ENCODE measurements at regions not wholly inside any gene's neighbourhood (a gene's known extent, or its start where the extent isn't known, plus 50 kb on each side); places are given as distances from the start of the nearest gene placed in this dataset.

DNA sequence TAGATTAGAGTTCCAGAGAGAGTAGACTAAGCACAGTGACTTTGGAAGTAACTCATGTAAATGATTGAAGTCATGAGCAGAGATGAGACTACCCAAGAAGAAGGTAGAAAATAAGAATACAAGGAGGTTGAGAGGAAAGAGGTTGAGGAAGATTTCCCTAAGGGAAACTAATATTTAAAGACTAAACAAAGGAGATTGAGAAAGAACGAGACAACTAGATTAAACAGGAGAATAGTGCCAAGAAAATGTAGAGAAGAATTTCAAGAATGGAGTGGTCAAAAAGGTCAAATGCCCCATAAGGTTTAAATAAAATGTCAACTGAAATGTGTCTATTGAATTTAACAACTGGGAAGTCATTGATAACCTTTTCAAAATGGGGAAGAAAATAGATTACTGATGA is 59.0 kb downstream of the RPS29 start:
- intact Hi-C loops (cut with DNase I) = no loop called here
- no peak for DNase-seq (ENCODE audit: low spot score)

DNA sequence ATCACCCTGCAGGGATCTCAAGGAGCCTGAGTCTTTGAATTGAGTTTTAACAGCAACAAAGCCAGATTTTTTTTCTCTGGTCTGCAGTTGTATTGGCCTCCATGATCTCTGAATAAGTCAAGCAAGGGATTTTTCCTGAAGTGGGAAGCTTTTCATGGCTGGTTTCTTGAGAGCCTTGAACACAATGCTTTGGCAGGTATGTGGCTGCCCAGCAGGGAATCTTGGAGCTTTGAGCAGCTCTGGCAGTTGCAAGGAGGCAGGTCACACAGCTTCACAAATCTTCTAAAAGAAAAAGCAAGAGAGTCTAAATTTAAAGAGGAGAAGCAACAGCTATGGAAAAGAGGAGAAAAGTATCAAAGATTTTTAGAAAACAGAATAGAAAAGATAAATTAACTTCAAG is 60.1 kb downstream of the RPS29 start:
- no peak for DNase-seq (ENCODE audit: low spot score)
- intact Hi-C loops (cut with DNase I) = no loop called here

DNA sequence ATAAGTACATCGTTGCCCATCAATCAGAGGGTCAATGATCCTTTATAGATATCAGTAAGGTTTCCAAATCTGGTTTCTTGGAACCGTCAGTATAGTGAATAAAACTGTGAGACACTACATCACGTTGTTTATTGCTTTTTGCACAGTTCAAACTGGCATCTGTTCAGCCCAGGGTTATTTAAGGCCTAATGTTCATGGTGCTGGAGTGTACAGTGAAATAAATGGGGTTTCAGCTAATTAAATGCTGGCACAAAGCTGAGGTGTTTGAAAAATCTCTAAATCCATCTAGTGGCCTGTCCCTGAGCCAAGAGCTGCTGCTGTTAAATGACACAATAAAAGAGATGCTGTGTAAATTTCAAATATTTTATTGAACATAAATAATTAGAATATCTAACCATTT is 69.9 kb downstream of the RPS29 start:
- no peak for DNase-seq (ENCODE audit: low spot score)
- intact Hi-C loops (cut with DNase I) = no loop called here

DNA sequence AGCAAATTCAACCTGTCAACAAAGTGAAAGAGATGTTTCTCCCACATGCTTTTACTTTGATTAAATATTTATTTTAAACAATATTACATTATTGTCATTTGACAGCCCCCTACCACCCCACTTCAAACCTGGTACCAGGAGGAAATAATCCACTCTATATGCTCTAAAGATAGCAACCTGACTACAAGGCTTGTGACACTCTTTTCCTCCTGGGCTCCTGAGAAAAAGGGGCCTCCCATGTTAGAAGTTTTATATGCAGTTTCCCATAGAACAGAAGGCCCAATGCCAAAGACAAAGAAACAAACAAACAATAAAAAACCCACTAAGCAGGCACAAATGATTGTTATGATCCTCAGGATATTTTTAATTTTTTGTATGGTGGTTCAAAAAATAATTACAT is 73.6 kb downstream of the RPS29 start:
- intact Hi-C loops (cut with DNase I) = no loop called here
- no peak for DNase-seq (ENCODE audit: low spot score)

DNA sequence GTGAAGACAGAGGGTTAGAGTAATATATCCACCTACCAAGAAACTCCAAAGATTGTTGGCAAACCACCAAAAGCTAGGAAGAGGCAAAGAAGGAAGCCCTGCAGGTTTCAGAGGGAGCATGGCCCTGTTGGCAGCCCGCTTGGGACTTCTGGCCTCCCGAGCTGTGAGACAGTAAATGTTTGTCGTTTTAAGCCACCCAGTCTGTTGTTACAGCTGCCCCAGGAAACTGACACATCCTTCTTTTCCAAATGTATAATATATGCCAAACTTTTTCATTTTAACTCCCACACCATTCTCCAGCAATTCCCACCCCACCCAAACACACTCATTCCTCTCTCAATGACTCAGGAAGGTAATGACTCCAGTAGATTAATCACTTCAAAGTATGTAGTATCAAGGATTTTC is 74.0 kb downstream of the RPS29 start:
- no peak for DNase-seq (ENCODE audit: low spot score)
- intact Hi-C loops (cut with DNase I) = no loop called here

DNA sequence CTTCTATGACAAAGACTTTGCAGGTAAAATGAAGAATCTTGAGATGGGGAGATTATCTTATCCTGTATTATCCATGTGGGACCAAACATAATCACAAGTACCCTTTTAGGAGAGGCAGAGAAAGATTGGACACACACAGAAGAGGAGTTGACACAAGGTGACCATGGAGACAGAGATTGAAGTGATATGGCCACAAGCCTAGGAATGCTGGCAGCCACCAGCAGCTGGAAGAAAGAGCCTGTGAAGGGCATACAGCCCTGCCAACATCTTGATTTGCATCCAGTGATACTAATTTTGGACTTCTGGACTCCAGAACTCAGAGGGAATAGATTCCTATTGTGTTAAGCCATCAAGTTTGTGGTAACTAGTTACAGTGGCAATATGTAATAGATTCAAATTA is 78.1 kb downstream of the RPS29 start:
- no peak for DNase-seq (ENCODE audit: low spot score)
- intact Hi-C loops (cut with DNase I) = no loop called here

DNA sequence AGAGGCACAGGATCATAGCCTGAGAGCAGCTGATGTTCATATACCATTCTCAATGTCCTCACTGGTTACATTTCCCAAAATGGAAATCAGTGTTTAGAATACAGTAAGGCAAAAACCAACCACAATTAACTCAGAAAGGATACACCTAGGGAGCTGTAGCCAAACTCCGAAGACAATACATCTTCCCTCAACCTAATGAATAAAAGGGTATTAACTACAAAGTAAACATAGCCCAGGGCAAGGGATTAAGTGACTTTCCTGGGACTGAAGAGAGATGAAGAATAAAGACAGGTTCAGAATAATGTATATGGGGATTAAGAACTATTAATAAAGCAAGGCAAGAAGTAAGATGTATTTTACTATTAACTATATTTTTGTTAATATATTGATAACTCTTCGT is 79.5 kb downstream of the RPS29 start:
- DNase-seq (ENCODE audit: low spot score) = no peak
- intact Hi-C loops (cut with DNase I) = no loop called here

DNA sequence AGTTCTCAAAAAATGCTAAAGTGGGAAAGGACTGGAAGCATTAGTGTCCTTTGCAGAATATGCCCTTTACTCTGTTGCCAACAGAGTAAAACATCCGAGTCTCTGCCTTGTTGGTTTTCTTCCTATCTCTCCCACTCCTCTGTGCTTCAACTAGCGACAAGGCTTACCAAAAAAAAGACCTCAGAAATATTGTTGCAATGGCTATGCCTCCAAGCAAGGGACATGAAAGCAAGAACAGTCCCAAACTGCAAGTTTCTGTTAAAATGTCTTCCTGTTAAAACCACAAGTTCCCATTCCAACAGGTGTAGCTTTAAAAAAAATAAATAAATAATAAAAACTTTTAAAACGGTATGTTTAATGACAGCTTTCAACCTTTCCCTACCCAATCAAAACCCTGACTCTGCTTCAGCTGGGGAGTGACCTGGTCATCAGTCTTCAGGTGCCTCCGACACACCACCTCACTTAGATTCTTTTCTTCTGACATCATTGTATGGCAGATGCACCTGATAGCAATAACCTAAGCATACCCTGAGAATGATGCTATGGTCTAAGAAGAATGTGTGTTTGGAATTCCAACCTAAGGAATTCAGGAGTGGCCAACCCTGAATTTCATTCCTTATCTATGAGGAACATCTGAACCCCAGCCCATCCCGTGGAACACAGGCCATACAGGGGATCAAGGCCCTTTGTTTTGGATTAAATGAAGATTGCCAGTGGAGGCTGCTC is 81.0 kb downstream of the RPS29 start:
- no peak for DNase-seq (ENCODE audit: low spot score)
- intact Hi-C loops (cut with DNase I) = no loop called here

DNA sequence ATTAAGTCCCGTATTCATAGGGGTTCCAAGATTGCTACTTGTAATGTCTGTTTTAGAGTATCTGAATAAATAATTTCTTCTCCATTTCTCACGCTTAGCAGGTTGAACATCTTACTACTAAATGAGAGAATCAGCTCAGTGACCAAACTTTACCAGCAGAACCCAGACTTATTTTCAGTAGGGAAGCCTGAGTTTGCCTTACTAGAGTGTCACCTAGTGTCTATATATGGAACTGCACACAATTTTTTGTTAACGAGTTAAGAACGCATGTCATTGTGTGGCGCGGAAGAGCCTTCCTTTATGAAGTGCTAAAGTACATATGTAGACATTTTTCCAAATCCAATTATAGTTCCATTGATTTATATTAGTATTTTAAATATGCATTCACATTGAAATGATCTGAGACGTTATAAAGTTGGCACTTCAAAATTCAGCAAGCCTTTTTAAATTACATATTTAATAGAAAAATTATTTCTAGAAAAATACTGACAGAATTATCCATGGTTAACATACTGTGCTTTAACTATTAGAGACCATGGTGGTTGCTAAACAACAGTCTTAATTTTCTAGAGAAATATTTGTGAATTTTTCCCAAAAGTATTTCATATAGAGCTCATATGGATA is 88.3 kb downstream of the RPS29 start:
- no peak for DNase-seq (ENCODE audit: low spot score)
- intact Hi-C loops (cut with DNase I) = no loop called here

DNA sequence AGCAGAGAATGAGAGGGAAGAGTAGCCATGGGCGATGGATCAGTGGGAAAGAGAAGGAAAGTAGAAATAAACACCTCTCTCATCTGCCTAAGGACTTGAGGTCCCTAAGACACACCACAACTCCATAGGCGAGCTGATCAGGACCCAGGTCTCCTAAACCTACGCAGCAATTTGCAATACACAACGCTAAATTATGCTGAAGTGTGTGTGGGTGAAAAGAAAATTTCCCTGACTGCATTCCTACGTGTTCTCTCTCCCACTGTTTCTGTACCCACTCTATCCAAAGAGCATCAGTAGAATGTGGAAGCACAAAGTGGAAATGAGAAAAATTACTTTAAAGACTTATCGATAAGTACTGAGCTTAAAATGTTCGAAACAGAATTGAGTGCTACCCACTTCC is 88.9 kb downstream of the RPS29 start:
- DNase-seq (ENCODE audit: low spot score) = no peak
- intact Hi-C loops (cut with DNase I) = no loop called here

DNA sequence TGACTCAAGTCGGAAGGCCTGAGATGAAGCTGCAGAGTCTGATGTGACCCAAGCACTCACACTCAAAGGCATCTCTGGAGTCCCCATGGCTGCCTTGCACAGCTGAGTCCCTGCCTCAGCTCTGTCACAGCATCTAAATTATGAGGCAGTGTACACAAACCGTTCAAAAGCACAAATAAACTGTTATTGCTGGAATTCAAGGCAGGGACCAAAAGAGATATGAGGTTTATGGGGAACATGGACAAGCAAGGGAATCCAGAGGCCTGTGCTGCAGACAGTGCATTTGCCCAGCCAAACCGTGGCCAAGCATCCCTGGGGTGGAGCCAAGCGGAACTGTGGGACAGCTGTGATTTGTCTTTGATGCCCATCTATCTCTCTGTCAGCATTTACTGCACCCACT is 91.3 kb downstream of the RPS29 start:
- intact Hi-C loops (cut with DNase I) = no loop called here
- no peak for DNase-seq (ENCODE audit: low spot score)

DNA sequence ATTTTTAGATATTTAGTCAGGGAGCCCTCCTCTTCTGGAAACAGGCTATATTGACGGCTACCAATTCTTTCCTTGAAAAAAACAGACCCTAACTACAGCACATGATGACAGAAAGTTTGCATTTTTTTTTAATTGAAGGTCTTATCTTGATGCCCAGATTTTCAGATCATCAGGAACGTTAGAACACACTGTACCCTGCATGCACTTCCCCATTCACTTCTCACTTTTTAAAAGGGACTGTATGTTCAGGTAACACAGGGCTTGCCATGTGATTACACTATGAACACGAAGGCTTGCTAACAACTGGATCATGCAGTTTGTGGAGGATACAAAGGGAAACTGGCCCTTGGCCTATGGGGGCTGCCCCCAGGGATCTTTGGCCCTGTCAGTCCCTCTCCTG is 92.6 kb downstream of the RPS29 start:
- DNase-seq (ENCODE audit: low spot score) = no peak
- intact Hi-C loops (cut with DNase I) = no loop called here

DNA sequence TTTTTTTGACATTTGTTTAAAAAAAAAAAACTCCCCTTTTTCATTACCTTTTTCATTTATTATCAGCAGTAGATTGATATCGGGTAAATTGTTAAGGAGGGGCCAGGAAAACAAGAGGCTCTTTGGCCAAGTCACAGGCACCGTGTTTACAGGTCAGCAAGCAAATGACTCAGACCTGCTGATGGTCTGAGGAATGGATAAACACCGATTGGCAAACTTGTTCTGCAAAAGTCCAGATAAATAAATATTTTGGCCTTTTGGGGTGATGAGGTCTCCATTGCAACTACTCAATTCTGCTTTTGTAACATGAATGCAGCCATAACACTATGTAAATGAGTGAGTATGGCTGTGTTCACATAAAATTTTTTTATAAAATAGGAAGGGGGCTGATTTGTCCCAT is 94.0 kb downstream of the RPS29 start:
- intact Hi-C loops (cut with DNase I) = no loop called here
- no peak for DNase-seq (ENCODE audit: low spot score)

DNA sequence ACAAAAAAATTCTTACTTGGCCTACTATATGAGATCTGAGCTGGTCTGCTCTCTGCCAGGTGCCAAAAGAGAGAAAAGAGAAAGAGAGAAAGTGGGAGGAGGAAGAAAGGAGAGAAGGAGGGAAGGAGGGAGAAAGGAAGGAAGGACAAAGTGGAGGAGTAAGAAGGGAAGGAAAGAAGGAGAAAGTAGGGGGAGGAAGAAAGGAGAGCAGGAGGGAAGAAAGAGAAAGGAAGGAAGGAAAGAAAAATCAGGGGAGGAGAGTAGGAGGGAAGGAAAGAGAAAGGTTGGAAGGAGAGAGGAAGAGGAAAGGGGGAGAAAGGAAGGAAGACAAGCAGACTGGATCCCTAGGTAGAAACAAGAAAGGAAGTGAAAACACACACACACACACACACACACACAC is 96.8 kb downstream of the RPS29 start:
- no peak for DNase-seq (ENCODE audit: low spot score)
- intact Hi-C loops (cut with DNase I) = no loop called here

DNA sequence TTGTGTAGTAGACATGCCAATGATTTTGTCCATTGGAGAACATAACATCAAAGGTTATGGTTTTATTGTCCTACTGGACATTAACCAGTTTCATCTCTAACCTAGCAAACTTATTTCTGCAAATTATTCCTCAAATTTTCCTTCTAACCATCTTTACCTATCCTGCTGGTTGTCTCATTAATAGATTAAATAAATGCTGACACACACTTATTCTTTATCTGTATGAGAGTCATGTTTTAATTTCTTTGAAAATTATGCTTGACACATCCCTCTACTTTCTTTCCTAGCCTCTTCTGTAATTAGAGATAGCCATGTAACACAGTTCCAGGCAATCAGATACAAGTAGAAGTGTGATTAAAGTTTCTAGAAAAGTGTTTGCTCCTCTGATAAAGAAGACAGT is 98.9 kb downstream of the RPS29 start:
- DNase-seq (ENCODE audit: low spot score) = no peak
- intact Hi-C loops (cut with DNase I) = no loop called here

DNA sequence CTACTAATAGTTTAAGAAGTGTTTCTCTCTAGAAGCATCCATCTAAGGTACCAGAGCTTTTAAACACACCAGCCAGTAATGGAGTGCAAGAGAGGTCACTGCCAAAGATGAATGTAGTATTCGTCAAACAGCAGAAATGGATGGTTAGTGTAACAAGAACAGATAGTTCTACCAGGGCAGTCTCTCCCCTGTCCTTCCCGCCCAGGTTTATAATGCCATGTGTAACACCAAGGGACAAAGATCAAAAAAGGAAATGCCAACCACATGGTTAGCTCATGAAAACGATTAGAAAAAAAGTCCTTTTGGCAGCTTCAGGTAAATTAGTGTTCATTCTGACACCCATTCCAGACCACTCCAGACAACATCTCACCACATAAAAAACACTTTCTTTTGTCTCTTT is 100.9 kb downstream of the RPS29 start:
- intact Hi-C loops (cut with DNase I) = no loop called here
- no peak for DNase-seq (ENCODE audit: low spot score)

DNA sequence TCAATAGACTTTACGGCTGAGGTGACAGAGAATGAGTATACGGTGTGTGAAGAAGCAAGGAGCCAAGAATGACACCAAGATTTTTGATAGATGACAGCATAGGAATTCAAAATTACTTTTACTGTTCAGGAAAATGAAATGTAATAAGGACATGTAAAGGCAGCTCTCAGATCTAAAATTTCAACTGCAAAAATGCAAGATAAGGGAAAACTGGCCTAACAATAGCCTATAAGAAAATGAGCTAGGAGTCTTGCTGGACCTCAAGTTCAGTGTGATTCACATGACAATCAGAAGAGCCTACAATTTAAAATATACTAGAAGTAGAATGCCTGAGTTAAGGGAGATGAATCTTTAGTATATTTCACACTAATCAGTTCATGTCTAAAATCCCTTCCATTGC is 102.0 kb downstream of the RPS29 start:
- no peak for DNase-seq (ENCODE audit: low spot score)
- intact Hi-C loops (cut with DNase I) = no loop called here

DNA sequence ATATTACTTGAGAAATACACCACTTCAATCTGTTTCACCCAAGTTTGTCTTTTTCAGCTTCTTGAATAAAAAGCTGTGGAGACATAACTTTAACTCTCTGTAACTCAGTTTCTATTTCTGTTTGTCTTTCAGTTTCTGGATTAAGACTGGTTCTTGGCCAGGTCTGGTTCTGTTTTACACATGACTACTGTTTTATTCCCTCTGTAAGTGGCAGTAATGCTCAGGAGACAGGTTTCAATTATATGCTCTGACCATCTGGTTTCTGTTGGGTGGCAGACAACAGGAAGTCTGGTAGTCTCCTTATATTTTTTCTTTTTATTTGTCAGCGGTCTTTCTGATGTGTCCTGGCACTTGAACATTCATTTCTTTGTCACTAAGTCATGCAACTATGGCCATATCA is 102.9 kb downstream of the RPS29 start:
- intact Hi-C loops (cut with DNase I) = no loop called here
- DNase-seq (ENCODE audit: low spot score) = no peak

DNA sequence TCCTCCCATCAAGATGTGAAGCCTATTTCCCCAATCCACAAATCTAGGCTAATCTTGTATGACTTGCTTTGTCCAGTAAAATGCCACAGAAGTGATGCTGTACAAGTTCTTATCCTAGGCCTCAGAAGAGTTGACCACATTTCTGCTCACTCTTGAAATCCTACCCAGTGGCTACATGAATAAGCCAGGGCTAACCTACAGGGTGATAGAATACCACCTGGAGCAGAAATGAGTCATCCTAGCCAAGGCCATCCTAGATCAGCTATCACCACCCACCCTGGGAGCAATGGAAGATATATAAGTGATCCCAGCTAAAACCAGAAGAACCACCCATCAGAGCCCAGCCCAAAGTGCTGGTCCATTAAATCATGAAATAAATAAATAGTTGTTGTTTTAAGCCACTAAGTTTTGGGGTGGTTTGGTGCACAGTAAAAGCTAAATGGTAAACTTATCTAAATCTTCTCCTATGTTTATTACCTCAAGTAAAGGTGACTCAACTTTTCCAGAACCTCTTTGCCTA is 105.1 kb downstream of the RPS29 start:
- intact Hi-C loops (cut with DNase I) = no loop called here
- DNase-seq (ENCODE audit: low spot score) = no peak

DNA sequence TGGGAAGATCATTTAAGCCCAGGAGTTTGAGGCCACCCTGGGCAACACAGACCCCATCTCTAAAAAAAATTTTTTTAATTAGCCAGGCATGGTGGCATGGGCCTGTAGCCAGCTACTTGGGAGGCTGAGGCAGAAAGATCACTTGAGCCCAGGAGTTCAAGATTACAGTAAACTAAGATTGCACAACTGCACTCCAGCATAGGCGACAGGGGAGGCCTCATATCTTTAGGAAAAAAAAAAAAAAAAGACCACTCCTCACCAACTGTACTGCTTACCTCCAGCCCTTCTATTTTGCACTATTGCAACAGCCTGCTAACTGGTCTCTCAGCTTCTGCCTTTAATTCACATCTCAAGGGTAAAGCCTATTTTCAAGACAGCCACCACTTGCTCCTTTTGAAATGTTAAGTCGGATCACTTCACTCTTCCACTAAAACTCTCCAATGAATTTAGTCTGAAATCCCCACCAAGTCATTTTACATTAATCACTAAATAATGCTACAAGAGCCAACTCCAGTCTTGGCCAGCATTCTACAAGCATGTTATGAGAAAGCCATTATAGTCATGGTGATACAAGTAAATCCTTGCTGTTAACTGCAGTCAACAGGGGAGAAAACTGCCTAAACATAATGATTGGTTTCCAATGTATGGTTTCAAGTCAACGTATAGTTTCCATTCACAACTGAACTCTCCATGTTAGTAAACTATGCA is 106.0 kb downstream of the RPS29 start:
- DNase-seq (ENCODE audit: low spot score) = no peak
- intact Hi-C loops (cut with DNase I) = no loop called here

DNA sequence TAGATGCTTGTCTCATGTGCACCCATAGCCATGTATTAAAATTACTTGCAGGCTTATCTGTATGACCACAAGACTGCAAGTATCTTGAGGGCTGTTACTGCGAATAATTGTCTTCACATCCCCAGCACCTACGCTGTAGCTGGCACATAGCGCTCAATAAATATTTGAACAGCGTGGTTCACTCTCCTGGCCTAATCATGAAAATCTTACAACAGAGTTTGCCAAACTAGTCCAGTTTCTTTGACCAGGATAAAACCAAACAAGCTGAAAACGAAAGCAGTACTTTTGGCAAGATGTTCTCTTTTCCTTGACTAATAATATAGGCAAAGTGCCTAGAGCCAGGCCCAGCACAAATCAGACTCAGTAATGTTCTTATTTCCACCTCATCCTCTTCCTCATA is 106.7 kb downstream of the RPS29 start:
- DNase-seq (ENCODE audit: low spot score) = no peak
- intact Hi-C loops (cut with DNase I) = no loop called here
